H1 (cell line): ENCODE measurements at regions not wholly inside any gene's neighbourhood (a gene's known extent, or its start where the extent isn't known, plus 50 kb on each side); places are given as distances from the start of the nearest gene placed in this dataset.

Experiments used
- CTCF ChIA-PET: fragments of 300-600 bp; sonication (Branson Sonifier 250); formaldehyde crosslinking; loops from one replicate; lab custom pipeline; 2021; ENCODE audit not compliant: partially characterized antibody; lab: Charles Lee
- POLR2A ChIA-PET: fragments of 300-600 bp; sonication (Branson Sonifier 250); formaldehyde crosslinking; loops from one replicate; lab custom pipeline; 2021; ENCODE audit warnings: inconsistent platforms; ENCODE audit not compliant: partially characterized antibody; lab: Charles Lee
- DNase-seq, 2 experiments: peaks; one replicate each; pipeline versions ENCODE4 v3.0.0 to v3.0.0-alpha.2; 2010 to 2022; ENCODE audit warnings: low spot score in 2 of 2, low read depth in 1 of 2, mixed read lengths in 1 of 2
- FAIRE-seq: peaks from 2 replicates; lab custom pipeline; 2011; peaks lifted over from hg19 to GRCh38; lab: Jason Lieb, UNC
- H2AFZ ChIP-seq: 2 replicates; pipeline ENCODE4 v1.8.1; 2012; ENCODE audit warnings: low read length, inconsistent platforms
- H2AK5ac ChIP-seq: 2 replicates; pipeline ENCODE4 v1.6.1; 2013; ENCODE audit warnings: low read depth, low read length
- H2BK120ac ChIP-seq: replicated peaks from 2 replicates; pipeline ENCODE3; 2013; ENCODE audit warnings: low read depth, low read length, inconsistent platforms
- H2BK12ac ChIP-seq: 2 replicates; pipeline ENCODE4 v1.6.1; 2013; ENCODE audit warnings: low read depth, low read length
- H2BK15ac ChIP-seq: 2 replicates; pipeline ENCODE4 v1.6.1; 2013; ENCODE audit warnings: low read length
- H2BK20ac ChIP-seq: 2 replicates; pipeline ENCODE4 v1.6.1; 2013; ENCODE audit warnings: low read length
- H2BK5ac ChIP-seq: 2 replicates; pipeline ENCODE4 v1.6.1; 2013; ENCODE audit warnings: low read depth, low read length
- H3K14ac ChIP-seq: 2 replicates; pipeline ENCODE4 v1.6.1; 2013; ENCODE audit warnings: inconsistent platforms; ENCODE audit not compliant: insufficient read length
- H3K18ac ChIP-seq: 2 replicates; pipeline ENCODE4 v1.6.1; 2013; ENCODE audit warnings: low read length; ENCODE audit errors: extremely low read depth
- H3K23ac ChIP-seq: 2 replicates; pipeline ENCODE4 v1.6.1; 2013; ENCODE audit warnings: inconsistent platforms; ENCODE audit not compliant: insufficient read length
- H3K23me2 ChIP-seq: 2 replicates; pipeline ENCODE4 v1.6.1; 2013; ENCODE audit warnings: low read depth, low read length
- H3K27ac ChIP-seq: 2 replicates; pipeline ENCODE4 v1.6.1; 2011; ENCODE audit warnings: low read depth, low read length, inconsistent platforms
- H3K27me3 ChIP-seq, 4 experiments: replicated peaks in 1 of 4; 1 replicate in 1 of 4; 2 replicates in 3 of 4; pipeline versions ENCODE4 v1.6.1 to v1.8.1; 2011 to 2013; ENCODE audit warnings: low read length in 3 of 4, mild to moderate bottlenecking in 3 of 4, inconsistent platforms in 2 of 4, mixed read lengths in 2 of 4, moderate library complexity in 1 of 4; ENCODE audit not compliant: control insufficient read depth in 3 of 4, insufficient read depth in 3 of 4; ENCODE audit errors: extremely low read depth in 1 of 4
- H3K36me3 ChIP-seq, 4 experiments: 2 replicates each; pipeline versions ENCODE4 v1.6.1 to v1.8.1; 2011 to 2013; ENCODE audit warnings: mild to moderate bottlenecking in 4 of 4, low read length in 3 of 4, moderate library complexity in 2 of 4, control low read depth in 1 of 4, inconsistent platforms in 1 of 4; ENCODE audit not compliant: insufficient read depth in 4 of 4, control insufficient read depth in 2 of 4
- H3K4ac ChIP-seq: replicated peaks from 2 replicates; pipeline ENCODE3; 2013; ENCODE audit warnings: low read length, low read depth, mixed read lengths, inconsistent platforms; ENCODE audit not compliant: insufficient read length
- H3K4me1 ChIP-seq, 4 experiments: replicated peaks in 1 of 4; 1 replicate in 1 of 4; 2 replicates in 3 of 4; pipeline versions ENCODE4 v1.6.1 to v1.8.1; 2011 to 2013; ENCODE audit warnings: low read length in 3 of 4, inconsistent platforms in 2 of 4, mixed read lengths in 1 of 4; ENCODE audit not compliant: insufficient read depth in 4 of 4, control insufficient read depth in 3 of 4
- H3K4me2 ChIP-seq, 2 experiments: 2 replicates each; pipeline versions ENCODE4 v1.6.1 to v1.8.1; 2011 to 2013; ENCODE audit warnings: low read depth in 2 of 2, low read length in 2 of 2, control low read depth in 1 of 2, inconsistent platforms in 1 of 2, mild to moderate bottlenecking in 1 of 2; ENCODE audit not compliant: insufficient read depth in 1 of 2
- H3K4me3 ChIP-seq, 4 experiments: fragments of 200-600, 300-600 bp in 1 of 4; sonication (generic), shearing (Covaris generic), sonication (Bioruptor Twin) in 1 of 4; 2 replicates each; pipeline versions ENCODE4 v1.5.1 to v1.8.1; 2011 to 2016; ENCODE audit warnings: low read length in 4 of 4, low read depth in 3 of 4, control low read depth in 2 of 4, inconsistent platforms in 2 of 4, mild to moderate bottlenecking in 2 of 4, mixed read lengths in 1 of 4, moderate library complexity in 1 of 4; ENCODE audit not compliant: insufficient read depth in 2 of 4; ENCODE audit errors: extremely low read depth in 1 of 4
- H3K56ac ChIP-seq: replicated peaks from 2 replicates; pipeline ENCODE3; 2013; ENCODE audit warnings: low read depth, mild to moderate bottlenecking, mixed read lengths, low read length, inconsistent platforms; ENCODE audit not compliant: insufficient read length
- H3K79me1 ChIP-seq: 2 replicates; pipeline ENCODE4 v1.6.1; 2013; ENCODE audit warnings: low read depth, low read length, control low read depth
- H3K79me2 ChIP-seq, 2 experiments: 2 replicates each; pipeline versions ENCODE4 v1.6.1 to v1.8.1; 2012 to 2013; ENCODE audit warnings: low read length in 2 of 2, mild to moderate bottlenecking in 2 of 2, inconsistent platforms in 1 of 2; ENCODE audit not compliant: insufficient read depth in 2 of 2, control insufficient read depth in 1 of 2
- H3K9ac ChIP-seq, 4 experiments: replicated peaks in 1 of 4; 1 replicate in 1 of 4; 2 replicates in 3 of 4; pipeline versions ENCODE4 v1.6.1 to v1.8.1; 2011 to 2013; ENCODE audit warnings: low read depth in 3 of 4, low read length in 3 of 4, control low read depth in 2 of 4, mild to moderate bottlenecking in 2 of 4, moderate library complexity in 2 of 4, inconsistent platforms in 1 of 4; ENCODE audit errors: extremely low read depth in 1 of 4
- H3K9me3 ChIP-seq, 2 experiments: 2 replicates each; pipeline versions ENCODE4 v1.6.1 to v1.8.1; 2012 to 2013; ENCODE audit warnings: mild to moderate bottlenecking in 2 of 2, moderate library complexity in 2 of 2, control low read depth in 1 of 2, inconsistent platforms in 1 of 2, low read depth in 1 of 2, low read length in 1 of 2, mixed read lengths in 1 of 2; ENCODE audit not compliant: insufficient read depth in 2 of 2
- H4K20me1 ChIP-seq, 2 experiments: replicated peaks in 1 of 2; 2 replicates each; pipeline versions ENCODE3 to v1.8.1; 2011 to 2013; ENCODE audit warnings: inconsistent platforms in 2 of 2, low read length in 2 of 2, mild to moderate bottlenecking in 1 of 2; ENCODE audit not compliant: insufficient read depth in 2 of 2, control insufficient read depth in 1 of 2
- H4K5ac ChIP-seq: 2 replicates; pipeline ENCODE4 v1.6.1; 2013; ENCODE audit warnings: low read length, low read depth, mixed read lengths, inconsistent platforms; ENCODE audit not compliant: insufficient read length
- H4K8ac ChIP-seq: 2 replicates; pipeline ENCODE4 v1.8.0; 2013; ENCODE audit warnings: mild to moderate bottlenecking, moderate library complexity, low read length, inconsistent platforms; ENCODE audit not compliant: insufficient read depth; ENCODE audit errors: extremely low read depth
- H4K91ac ChIP-seq: replicated peaks from 2 replicates; pipeline ENCODE3; 2013; ENCODE audit warnings: low read length, mixed read lengths, inconsistent platforms; ENCODE audit not compliant: insufficient read length
- SUZ12 ChIP-seq: fragments of 200-600 bp; sonication (generic); IDR thresholded peaks from 2 replicates; pipeline ENCODE4 v1.6.1; 2012; ENCODE audit warnings: mild to moderate bottlenecking, inconsistent platforms, low read length, moderate library complexity, mixed read lengths
- WGBS, 2 experiments: shearing (Covaris generic) in 1 of 2; methylation state at CpG; one replicate each; pipeline versions ENCODE4 v1.1.6 to v1.1.7; 2013 to 2015; ENCODE audit warnings: low lambda C conversion rate in 2 of 2, mixed read lengths in 2 of 2, inconsistent platforms in 1 of 2, low coverage in 1 of 2, missing lambda C conversion rate in 1 of 2; ENCODE audit not compliant: insufficient replicate concordance in 2 of 2, insufficient coverage in 1 of 2, insufficient read length in 1 of 2; ENCODE audit errors: extremely low coverage in 1 of 2, missing lambda C conversion rate in 1 of 2; 5-methylcytosine and 5-hydroxymethylcytosine counted together

DNA sequence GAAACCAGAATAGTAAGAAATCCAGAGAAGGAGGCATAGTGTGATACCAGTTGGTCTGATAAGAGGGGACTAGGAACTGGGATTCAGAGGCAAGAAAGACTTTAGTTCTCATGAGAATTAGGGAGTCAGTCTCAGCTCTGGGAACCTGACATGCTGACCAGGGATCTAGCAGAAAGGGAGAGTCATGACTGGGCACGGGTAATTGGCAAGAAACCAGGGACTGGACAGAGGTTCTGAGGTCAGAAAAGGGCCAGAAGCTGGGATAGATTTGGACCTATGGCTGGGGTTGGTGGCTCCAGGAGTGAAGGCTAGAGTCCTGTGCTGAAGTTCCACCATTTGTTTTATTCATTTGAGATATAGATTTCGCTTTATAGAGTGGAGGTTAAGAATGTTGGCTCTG lies 110.2 kb upstream of the C1GALT1C1 start:
- DNase-seq: no peak
- Histone ChIP-seq H3K4me1 (peaks cover 0 to 3% (median 0%) of the 10 kb centered on the region in 4 experiments; a peak in 1 of 7 replicates), H3K4me2 (no peak overlapping the region), H3K23me2 (no peaks in the 10 kb centered on the region), H3K9ac (no peak overlapping the region), H3K4ac (no peak overlapping the region), H2BK120ac (no peak overlapping the region), H2BK12ac (no peak overlapping the region), H3K27me3 (no peaks in the 10 kb centered on the region), H3K79me2 (no peaks in the 10 kb centered on the region), H3K36me3 (no peaks in the 10 kb centered on the region), H3K9me3 (no peaks in the 10 kb centered on the region), H3K79me1 (no peaks in the 10 kb centered on the region), H2BK15ac (no peak overlapping the region), H4K5ac (no peak overlapping the region), H2BK5ac (no peak overlapping the region), H2AFZ (no peak overlapping the region), H3K18ac (no peak overlapping the region), H2BK20ac (no peak overlapping the region), H2AK5ac (no peak overlapping the region), H3K4me3 (no peak overlapping the region), H3K14ac (no peak overlapping the region), H3K23ac (no peak overlapping the region), H4K20me1 (no peaks in the 10 kb centered on the region), H3K56ac (no peak overlapping the region), H4K8ac (no peak overlapping the region), H3K27ac (no peak overlapping the region), H4K91ac (no peak overlapping the region)
- no peak for FAIRE-seq
- POLR2A ChIA-PET: no interaction called here
- 60% methylated on average over 1 of the region's 2 CpGs; no CpG with 5 or more reads in 1 of the 2 experiments for WGBS, 2 experiments
- CTCF ChIA-PET: interaction anchor here (0.6 to 1.6 kb wide), 2 partner anchors 9 to 227 kb away, joined by 3 to 4 read pairs; no protein-coding TSS in a partner anchor
- no peak for TF ChIP-seq SUZ12
